Osteoblast (primary cell): ENCODE measurements at regions not wholly inside any gene's neighbourhood (a gene's known extent, or its start where the extent isn't known, plus 50 kb on each side); places are given as distances from the start of the nearest gene placed in this dataset.

Experiments
- DNase-seq: peaks from one replicate; pipeline ENCODE4 v3.0.0; 2011; ENCODE audit warnings: low spot score, mixed read lengths; ENCODE audit not compliant: insufficient read length; ENCODE audit errors: missing footprints
- H2AFZ ChIP-seq: 2 replicates; pipeline ENCODE4 v1.6.0; 2011; ENCODE audit warnings: mild to moderate bottlenecking, low read length
- H3K27ac ChIP-seq: 2 replicates; pipeline ENCODE4 v1.5.1; 2011; ENCODE audit warnings: mild to moderate bottlenecking, low read depth, low read length, moderate library complexity
- H3K27me3 ChIP-seq: 2 replicates; pipeline ENCODE4 v1.6.0; 2012; ENCODE audit warnings: mild to moderate bottlenecking, control low read depth, inconsistent platforms, low read length, moderate library complexity; ENCODE audit not compliant: insufficient read depth
- H3K36me3 ChIP-seq: 2 replicates; pipeline ENCODE4 v1.5.1; 2011; ENCODE audit warnings: mild to moderate bottlenecking, low read length, control low read depth, moderate library complexity; ENCODE audit not compliant: insufficient read depth
- H3K4me1 ChIP-seq: 2 replicates; pipeline ENCODE4 v1.5.1; 2011; ENCODE audit warnings: mild to moderate bottlenecking, low read length, control low read depth, moderate library complexity; ENCODE audit not compliant: insufficient read depth
- H3K4me2 ChIP-seq: 2 replicates; pipeline ENCODE4 v1.6.0; 2011; ENCODE audit warnings: mild to moderate bottlenecking, low read length; ENCODE audit not compliant: insufficient read depth
- H3K4me3 ChIP-seq: fragments of 200-600 bp; sonication (generic); 3 replicates; pipeline ENCODE4 v1.5.1; 2012; ENCODE audit warnings: mild to moderate bottlenecking, low read length, inconsistent platforms; ENCODE audit not compliant: insufficient read depth
- H3K79me2 ChIP-seq: 2 replicates; pipeline ENCODE4 v1.6.0; 2012; ENCODE audit warnings: mild to moderate bottlenecking, low read length, control low read depth, inconsistent platforms; ENCODE audit not compliant: insufficient read depth
- H3K9me3 ChIP-seq: 2 replicates; pipeline ENCODE4 v1.5.1; 2011; ENCODE audit warnings: low read depth, low read length, control low read depth
- H4K20me1 ChIP-seq: 2 replicates; pipeline ENCODE4 v1.6.0; 2012; ENCODE audit warnings: mild to moderate bottlenecking, low read length, control low read depth; ENCODE audit not compliant: insufficient read depth
- TF ChIP-seq, protein P1 (sequence below): IDR thresholded peaks from 2 replicates; pipeline ENCODE4 v1.5.1; 2011; ENCODE audit warnings: mild to moderate bottlenecking, low read depth, low read length, moderate library complexity; ENCODE audit errors: extremely low read depth

DNA sequence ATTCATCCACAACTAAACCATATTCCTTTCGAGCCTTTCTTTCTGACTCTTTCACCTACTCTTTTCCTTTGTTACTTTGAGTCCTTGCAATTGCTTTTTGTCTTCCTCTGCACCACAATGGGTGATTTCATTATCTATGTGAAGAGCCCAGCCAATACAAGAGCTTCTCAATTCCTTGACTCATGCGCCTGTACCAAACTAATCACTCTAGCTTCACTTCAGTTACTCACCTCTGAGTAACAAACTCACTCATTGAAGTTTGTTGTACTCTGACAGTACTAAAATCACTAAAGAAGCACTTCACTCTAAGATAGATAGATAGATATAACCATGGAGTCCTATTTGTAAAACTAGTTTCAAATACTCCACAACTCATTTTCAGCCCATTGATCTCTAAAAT is 191.7 kb upstream of the EPHA5 start:
- no peak overlapping the region for H3K4me2 ChIP-seq
- H3K36me3 ChIP-seq = no peaks in the 10 kb centered on the region
- no peaks in the 10 kb centered on the region for H4K20me1 ChIP-seq
- DNase-seq = no peak
- H3K79me2 ChIP-seq = no peaks in the 10 kb centered on the region
- no peak overlapping the region for H3K4me3 ChIP-seq
- no peaks in the 10 kb centered on the region for H3K4me1 ChIP-seq
- H2AFZ ChIP-seq = no peak overlapping the region
- H3K9me3 ChIP-seq = no peaks in the 10 kb centered on the region
- TF ChIP-seq, protein P1, sequence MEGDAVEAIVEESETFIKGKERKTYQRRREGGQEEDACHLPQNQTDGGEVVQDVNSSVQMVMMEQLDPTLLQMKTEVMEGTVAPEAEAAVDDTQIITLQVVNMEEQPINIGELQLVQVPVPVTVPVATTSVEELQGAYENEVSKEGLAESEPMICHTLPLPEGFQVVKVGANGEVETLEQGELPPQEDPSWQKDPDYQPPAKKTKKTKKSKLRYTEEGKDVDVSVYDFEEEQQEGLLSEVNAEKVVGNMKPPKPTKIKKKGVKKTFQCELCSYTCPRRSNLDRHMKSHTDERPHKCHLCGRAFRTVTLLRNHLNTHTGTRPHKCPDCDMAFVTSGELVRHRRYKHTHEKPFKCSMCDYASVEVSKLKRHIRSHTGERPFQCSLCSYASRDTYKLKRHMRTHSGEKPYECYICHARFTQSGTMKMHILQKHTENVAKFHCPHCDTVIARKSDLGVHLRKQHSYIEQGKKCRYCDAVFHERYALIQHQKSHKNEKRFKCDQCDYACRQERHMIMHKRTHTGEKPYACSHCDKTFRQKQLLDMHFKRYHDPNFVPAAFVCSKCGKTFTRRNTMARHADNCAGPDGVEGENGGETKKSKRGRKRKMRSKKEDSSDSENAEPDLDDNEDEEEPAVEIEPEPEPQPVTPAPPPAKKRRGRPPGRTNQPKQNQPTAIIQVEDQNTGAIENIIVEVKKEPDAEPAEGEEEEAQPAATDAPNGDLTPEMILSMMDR = no peak
- H3K27me3 ChIP-seq = no peaks in the 10 kb centered on the region
- H3K27ac ChIP-seq = no peak overlapping the region

DNA sequence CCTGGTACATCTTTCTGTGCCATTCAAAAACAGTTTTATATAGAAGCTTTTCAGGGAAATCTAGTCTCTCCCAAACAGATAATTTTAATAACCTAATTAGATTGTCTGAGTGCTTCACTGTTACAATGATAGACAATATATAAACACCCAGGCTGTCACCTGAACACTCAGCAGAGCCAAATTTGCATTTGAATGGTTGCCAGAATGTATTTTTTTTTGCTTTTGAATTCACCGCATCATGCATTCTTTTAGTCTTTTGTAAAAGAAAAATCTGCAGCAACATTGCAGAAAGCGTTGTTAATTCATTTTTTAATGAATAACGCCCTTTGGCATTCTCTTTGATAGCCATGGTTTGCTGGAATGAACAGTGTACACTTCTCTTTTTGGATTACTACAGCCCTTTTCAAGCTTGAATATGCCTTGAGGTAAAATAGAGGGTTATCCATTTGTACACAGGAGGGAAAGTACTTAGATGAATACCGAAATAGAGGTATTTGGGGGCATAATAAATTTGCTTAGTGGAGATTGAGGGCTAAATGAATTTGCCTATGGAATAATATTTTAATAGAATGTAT is 175.0 kb upstream of the EPHA5 start:
- TF ChIP-seq, protein P1 = no peak
- no peaks in the 10 kb centered on the region for H3K9me3 ChIP-seq
- no peak overlapping the region for H3K4me3 ChIP-seq
- no peak overlapping the region for H3K4me2 ChIP-seq
- H3K27me3 ChIP-seq = no peaks in the 10 kb centered on the region
- no peaks in the 10 kb centered on the region for H3K36me3 ChIP-seq
- no peak for DNase-seq
- H2AFZ ChIP-seq = no peak overlapping the region
- no peaks in the 10 kb centered on the region for H4K20me1 ChIP-seq
- H3K79me2 ChIP-seq = no peaks in the 10 kb centered on the region
- H3K4me1 ChIP-seq = no peaks in the 10 kb centered on the region
- no peak overlapping the region for H3K27ac ChIP-seq

DNA sequence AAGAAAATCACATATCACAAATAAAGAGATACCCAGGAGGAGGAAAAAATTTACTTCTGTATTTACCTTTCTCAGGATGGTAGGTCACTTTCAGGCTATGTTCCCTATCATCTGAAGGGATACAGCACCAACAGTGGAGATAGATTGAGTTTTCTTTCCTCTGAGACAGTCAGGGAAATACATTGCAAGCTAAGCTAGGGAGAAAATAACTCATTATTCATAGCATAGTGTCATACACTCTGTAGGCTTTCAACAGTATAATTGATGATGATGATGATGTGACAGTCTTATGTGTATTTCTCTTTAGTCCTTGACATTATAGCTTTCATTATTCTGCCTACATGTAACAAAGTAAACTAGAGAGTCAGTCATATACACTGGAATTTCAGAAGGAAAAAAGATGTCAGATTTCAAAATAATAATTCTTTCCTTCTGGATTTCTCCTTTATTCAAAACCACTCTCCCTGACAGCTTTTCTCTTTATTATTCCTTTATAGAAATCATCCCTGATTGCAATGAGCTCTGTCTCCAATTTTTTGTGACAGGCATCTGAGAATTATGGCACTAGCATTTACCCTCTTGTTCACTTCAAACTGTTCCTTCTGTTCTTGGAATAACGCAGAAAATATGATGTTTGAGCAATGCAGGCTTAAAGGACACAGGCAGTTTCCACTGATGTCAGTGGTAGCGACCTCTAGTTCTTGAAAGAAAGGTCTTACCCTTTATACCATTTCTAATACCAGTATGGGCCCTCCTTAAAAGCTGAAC is 169.1 kb upstream of the EPHA5 start:
- TF ChIP-seq, protein P1 = no peak
- Histone ChIP-seq H2AFZ (no peak overlapping the region), H3K27me3 (no peaks in the 10 kb centered on the region), H3K36me3 (no peaks in the 10 kb centered on the region), H3K27ac (no peak overlapping the region), H3K79me2 (no peaks in the 10 kb centered on the region), H3K4me3 (no peak overlapping the region), H4K20me1 (no peaks in the 10 kb centered on the region), H3K4me2 (no peak overlapping the region), H3K4me1 (no peaks in the 10 kb centered on the region), H3K9me3 (no peaks in the 10 kb centered on the region)
- no peak for DNase-seq

DNA sequence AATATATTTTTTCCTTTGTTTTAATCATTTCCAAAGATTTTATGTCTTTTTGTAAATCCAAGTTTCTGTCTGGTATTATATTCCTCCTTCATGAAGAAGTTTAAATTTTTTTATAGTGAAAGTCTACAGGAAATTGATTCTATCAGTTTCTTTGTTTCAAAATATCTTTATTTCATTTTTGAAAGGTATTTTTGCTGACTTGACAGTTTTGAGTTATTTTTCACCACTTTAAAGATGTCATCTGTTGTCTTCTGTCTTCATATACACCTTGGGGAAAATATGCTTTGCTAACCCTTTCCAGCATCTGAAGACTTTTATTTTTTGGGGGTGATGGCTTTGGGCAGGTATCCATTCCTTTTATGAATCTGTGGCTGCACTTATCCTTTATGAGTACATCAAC is 164.4 kb upstream of the EPHA5 start:
- no peak overlapping the region for H3K4me2 ChIP-seq
- no peak for DNase-seq
- no peak overlapping the region for H2AFZ ChIP-seq
- H4K20me1 ChIP-seq = no peaks in the 10 kb centered on the region
- no peaks in the 10 kb centered on the region for H3K79me2 ChIP-seq
- no peaks in the 10 kb centered on the region for H3K36me3 ChIP-seq
- H3K27ac ChIP-seq = no peak overlapping the region
- H3K4me1 ChIP-seq = no peaks in the 10 kb centered on the region
- no peaks in the 10 kb centered on the region for H3K9me3 ChIP-seq
- no peak overlapping the region for H3K4me3 ChIP-seq
- TF ChIP-seq, protein P1 = no peak
- no peaks in the 10 kb centered on the region for H3K27me3 ChIP-seq
